WTC11 (cell line): ENCODE measurements at regions not wholly inside any gene's neighbourhood (a gene's known extent, or its start where the extent isn't known, plus 50 kb on each side); places are given as distances from the start of the nearest gene placed in this dataset.

Source experiments
- ETV6 ChIP-seq: sonication (generic); formaldehyde crosslinking; IDR thresholded peaks from 2 replicates; pipeline ENCODE4 v1.8.1; 2022; ENCODE audit warnings: mild to moderate bottlenecking, missing genetic modification reagents
- JUN ChIP-seq: sonication (generic); formaldehyde crosslinking; IDR thresholded peaks from 2 replicates; pipeline ENCODE4 v1.8.0; 2023; ENCODE audit warnings: mild to moderate bottlenecking, missing genetic modification reagents
- NR1H2 ChIP-seq: sonication (generic); formaldehyde crosslinking; IDR thresholded peaks from 2 replicates; pipeline ENCODE4 v1.9.0; 2021; ENCODE audit warnings: mild to moderate bottlenecking, moderate library complexity, missing genetic modification reagents
- RORB ChIP-seq: fragments of 250-450 bp; sonication (Bioruptor Pico); IDR thresholded peaks from 2 replicates; pipeline ENCODE4 v1.9.0; 2021; ENCODE audit warnings: mild to moderate bottlenecking
- SP1 ChIP-seq: sonication (generic); formaldehyde crosslinking; conservative IDR thresholded peaks from 2 replicates; pipeline ENCODE4 v1.8.1; 2022; ENCODE audit warnings: missing genetic modification reagents
- ZMAT4 ChIP-seq: fragments of 250-450 bp; sonication (Bioruptor Pico); IDR thresholded peaks from 2 replicates; pipeline ENCODE4 v1.9.0; 2021; ENCODE audit warnings: mild to moderate bottlenecking
- TF ChIP-seq, protein P1 (sequence below): fragments of 200-600 bp; IDR thresholded peaks from 2 replicates; pipeline ENCODE4 v1.8.0; 2022; ENCODE audit warnings: antibody characterized with exemption
- TF ChIP-seq, protein P2 (sequence below): sonication (generic); formaldehyde crosslinking; IDR thresholded peaks from 2 replicates; pipeline ENCODE4 v1.8.0; 2022; ENCODE audit warnings: mild to moderate bottlenecking, missing genetic modification reagents
- TF ChIP-seq, protein P3 (sequence below): sonication (generic); formaldehyde crosslinking; IDR thresholded peaks from 2 replicates; pipeline ENCODE4 v1.8.1; 2022; ENCODE audit warnings: missing genetic modification reagents, borderline replicate concordance

- no peak for TF ChIP-seq JUN (CRISPR knock-in tag)
- no peak for TF ChIP-seq NR1H2
- no peak for TF ChIP-seq SP1 (CRISPR knock-in tag)
- TF ChIP-seq, protein P1, sequence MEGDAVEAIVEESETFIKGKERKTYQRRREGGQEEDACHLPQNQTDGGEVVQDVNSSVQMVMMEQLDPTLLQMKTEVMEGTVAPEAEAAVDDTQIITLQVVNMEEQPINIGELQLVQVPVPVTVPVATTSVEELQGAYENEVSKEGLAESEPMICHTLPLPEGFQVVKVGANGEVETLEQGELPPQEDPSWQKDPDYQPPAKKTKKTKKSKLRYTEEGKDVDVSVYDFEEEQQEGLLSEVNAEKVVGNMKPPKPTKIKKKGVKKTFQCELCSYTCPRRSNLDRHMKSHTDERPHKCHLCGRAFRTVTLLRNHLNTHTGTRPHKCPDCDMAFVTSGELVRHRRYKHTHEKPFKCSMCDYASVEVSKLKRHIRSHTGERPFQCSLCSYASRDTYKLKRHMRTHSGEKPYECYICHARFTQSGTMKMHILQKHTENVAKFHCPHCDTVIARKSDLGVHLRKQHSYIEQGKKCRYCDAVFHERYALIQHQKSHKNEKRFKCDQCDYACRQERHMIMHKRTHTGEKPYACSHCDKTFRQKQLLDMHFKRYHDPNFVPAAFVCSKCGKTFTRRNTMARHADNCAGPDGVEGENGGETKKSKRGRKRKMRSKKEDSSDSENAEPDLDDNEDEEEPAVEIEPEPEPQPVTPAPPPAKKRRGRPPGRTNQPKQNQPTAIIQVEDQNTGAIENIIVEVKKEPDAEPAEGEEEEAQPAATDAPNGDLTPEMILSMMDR: no peak
- no peak for TF ChIP-seq ETV6
- TF ChIP-seq, protein P2, sequence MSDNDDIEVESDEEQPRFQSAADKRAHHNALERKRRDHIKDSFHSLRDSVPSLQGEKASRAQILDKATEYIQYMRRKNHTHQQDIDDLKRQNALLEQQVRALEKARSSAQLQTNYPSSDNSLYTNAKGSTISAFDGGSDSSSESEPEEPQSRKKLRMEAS: no peak
- TF ChIP-seq RORB: no peak
- TF ChIP-seq, protein P3, sequence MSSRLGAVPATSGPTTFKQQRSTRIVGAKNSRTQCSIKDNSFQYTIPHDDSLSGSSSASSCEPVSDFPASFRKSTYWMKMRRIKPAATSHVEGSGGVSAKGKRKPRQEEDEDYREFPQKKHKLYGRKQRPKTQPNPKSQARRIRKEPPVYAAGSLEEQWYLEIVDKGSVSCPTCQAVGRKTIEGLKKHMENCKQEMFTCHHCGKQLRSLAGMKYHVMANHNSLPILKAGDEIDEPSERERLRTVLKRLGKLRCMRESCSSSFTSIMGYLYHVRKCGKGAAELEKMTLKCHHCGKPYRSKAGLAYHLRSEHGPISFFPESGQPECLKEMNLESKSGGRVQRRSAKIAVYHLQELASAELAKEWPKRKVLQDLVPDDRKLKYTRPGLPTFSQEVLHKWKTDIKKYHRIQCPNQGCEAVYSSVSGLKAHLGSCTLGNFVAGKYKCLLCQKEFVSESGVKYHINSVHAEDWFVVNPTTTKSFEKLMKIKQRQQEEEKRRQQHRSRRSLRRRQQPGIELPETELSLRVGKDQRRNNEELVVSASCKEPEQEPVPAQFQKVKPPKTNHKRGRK (CRISPR knock-in tag): no peak
- TF ChIP-seq ZMAT4 (CRISPR knock-in tag): no peak
Observed at GRCh38 chr6:92111386-92111785, 1308.0 kb downstream of the EPHA7 start.
